Epithelial cell of proximal tubule (primary cell): ENCODE measurements at regions not wholly inside any gene's neighbourhood (a gene's known extent, or its start where the extent isn't known, plus 50 kb on each side); places are given as distances from the start of the nearest gene placed in this dataset.

ENCODE experiments used
- DNase-seq: peaks from one replicate; pipeline ENCODE4 v3.0.0-alpha.2; 2011; ENCODE audit warnings: low read depth
- H3K4me3 ChIP-seq: 2 replicates; pipeline ENCODE4 v1.5.1; 2011; ENCODE audit warnings: low read depth, mild to moderate bottlenecking, low read length
- CTCF ChIP-seq: conservative IDR thresholded peaks from 2 replicates; pipeline ENCODE4 v1.5.1; 2012; ENCODE audit warnings: low read depth, mild to moderate bottlenecking, low read length

- no peak for DNase-seq
- no peak overlapping the region for H3K4me3 ChIP-seq
- TF ChIP-seq CTCF, result no peak
Observed at GRCh38 chr2:120490091-120490798, 144.3 kb downstream of the INHBB start.

GRCh38 chr2:120491111-120491625, 145.2 kb downstream of the INHBB start:
- no peak overlapping the region for H3K4me3 ChIP-seq
- no peak for TF ChIP-seq CTCF
- DNase-seq, result no peak

GRCh38 chr2:120493231-120493630, 147.3 kb downstream of the INHBB start:
- DNase-seq, result no peak
- no peak overlapping the region for H3K4me3 ChIP-seq
- TF ChIP-seq CTCF, result no peak

GRCh38 chr2:120494446-120494845, 148.5 kb downstream of the INHBB start:
- TF ChIP-seq CTCF, result no peak
- no peak overlapping the region for H3K4me3 ChIP-seq
- DNase-seq, result no peak

- TF ChIP-seq CTCF, result no peak
- no peak overlapping the region for H3K4me3 ChIP-seq
- DNase-seq, result no peak
Observed at GRCh38 chr2:120495586-120495985, 149.7 kb downstream of the INHBB start.

GRCh38 chr2:120496235-120496634, 150.3 kb downstream of the INHBB start:
- no peak for DNase-seq
- TF ChIP-seq CTCF, result no peak
- H3K4me3 ChIP-seq, result no peak overlapping the region

GRCh38 chr2:120496759-120497158, 150.8 kb downstream of the INHBB start:
- TF ChIP-seq CTCF, result no peak
- DNase-seq, result no peak
- H3K4me3 ChIP-seq, result no peak overlapping the region
